GM18505 (cell line): ENCODE measurements at regions not wholly inside any gene's neighbourhood (a gene's known extent, or its start where the extent isn't known, plus 50 kb on each side); places are given as distances from the start of the nearest gene placed in this dataset.
"Not testable (repeated sequence)": the region's sequence is repeated elsewhere in the genome, so short reads cannot be mapped to it uniquely, and the experiment has no call there.

ENCODE experiments used
- ATAC-seq: cut with Tn5 transposase; IDR thresholded peaks from one replicate; pipeline ENCODE4 v1.9.1; 2021; ENCODE audit not compliant: unreplicated experiment
- POLR2A ChIP-seq: IDR thresholded peaks from 4 replicates; pipeline ENCODE4 v1.6.1; 2011; ENCODE audit warnings: borderline replicate concordance; ENCODE audit not compliant: insufficient read depth, insufficient read length; ENCODE audit errors: extremely low read depth

GRCh38 chr18:39486268-39486667 is 1920.7 kb upstream of the CELF4 start:
- no peak for ATAC-seq

GRCh38 chr18:39485696-39486095 is 1920.1 kb upstream of the CELF4 start:
- no peak for TF ChIP-seq POLR2A
- ATAC-seq: no peak

More at GRCh38 chr18:39486268-39486667, 1920.7 kb upstream of the CELF4 start:
- TF ChIP-seq POLR2A: no peak

- no peak for ATAC-seq
- TF ChIP-seq POLR2A: no peak
These were observed 1915.7 kb upstream of the CELF4 start for GRCh38 chr18:39481281-39481680.

GRCh38 chr18:39480494-39481195 is 1915.0 kb upstream of the CELF4 start:
- TF ChIP-seq POLR2A: no peak
- ATAC-seq: no peak

GRCh38 chr18:39464006-39464405 is 1898.4 kb upstream of the CELF4 start:
- ATAC-seq: no peak
- TF ChIP-seq POLR2A: no peak

- no peak for TF ChIP-seq POLR2A
- ATAC-seq: no peak
These were observed 1896.8 kb upstream of the CELF4 start for GRCh38 chr18:39462436-39462835.

- TF ChIP-seq POLR2A: no peak
- no peak for ATAC-seq
These were observed 1894.5 kb upstream of the CELF4 start for GRCh38 chr18:39460136-39460535.

- TF ChIP-seq POLR2A: no peak
- no peak for ATAC-seq
These were observed 1889.7 kb upstream of the CELF4 start for GRCh38 chr18:39455285-39455684.

GRCh38 chr18:39454866-39455265 is 1889.3 kb upstream of the CELF4 start:
- ATAC-seq: no peak
- no peak for TF ChIP-seq POLR2A

- TF ChIP-seq POLR2A: no peak
These were observed 1888.3 kb upstream of the CELF4 start for GRCh38 chr18:39453882-39454281.

GRCh38 chr18:39453356-39453755 is 1887.8 kb upstream of the CELF4 start:
- TF ChIP-seq POLR2A: no peak
- ATAC-seq: no peak

More at GRCh38 chr18:39453882-39454281, 1888.3 kb upstream of the CELF4 start:
- ATAC-seq: no peak

- ATAC-seq: no peak
- no peak for TF ChIP-seq POLR2A
These were observed 1885.4 kb upstream of the CELF4 start for GRCh38 chr18:39450958-39451357.

GRCh38 chr18:39449566-39449965 is 1884.0 kb upstream of the CELF4 start:
- TF ChIP-seq POLR2A: no peak
- no peak for ATAC-seq

GRCh38 chr18:39448942-39449341 is 1883.3 kb upstream of the CELF4 start:
- ATAC-seq: no peak
- no peak for TF ChIP-seq POLR2A

GRCh38 chr18:39444957-39445356 is 1879.4 kb upstream of the CELF4 start:
- not testable (repeated sequence) for ATAC-seq
